ENCODE measurements at regions not wholly inside any gene's neighbourhood (a gene's known extent, or its start where the extent isn't known, plus 50 kb on each side); places are given as distances from the start of the nearest gene placed in this dataset.

DNA sequence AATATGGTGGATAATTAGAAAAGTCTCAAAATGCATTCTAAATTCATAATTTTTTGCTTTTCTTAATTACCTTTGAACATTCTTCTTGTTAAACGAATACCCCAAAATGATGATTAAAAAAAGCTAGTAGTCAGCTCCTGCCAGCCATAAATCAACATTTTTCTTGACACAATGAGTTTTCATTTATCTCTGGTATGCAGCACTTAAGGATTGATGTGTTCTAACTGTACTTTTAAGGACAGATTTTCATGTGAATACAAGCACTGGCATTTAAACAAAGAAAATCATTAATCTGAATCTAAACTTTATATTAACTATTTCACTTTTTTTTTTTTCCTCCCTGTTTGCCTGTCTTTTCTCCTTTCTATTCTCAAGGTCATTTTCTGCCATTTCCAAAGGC is 976.8 kb downstream of the TMEM182 start:
- no peak for TF ChIP-seq SP1 (IDR thresholded peaks at IDR 0.05; ENCODE audit: low read depth)
- TF ChIP-seq, protein P1, sequence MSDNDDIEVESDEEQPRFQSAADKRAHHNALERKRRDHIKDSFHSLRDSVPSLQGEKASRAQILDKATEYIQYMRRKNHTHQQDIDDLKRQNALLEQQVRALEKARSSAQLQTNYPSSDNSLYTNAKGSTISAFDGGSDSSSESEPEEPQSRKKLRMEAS (IDR thresholded peaks at IDR 0.05), result no peak
- no peak for TF ChIP-seq EGR1 (IDR thresholded peaks at IDR 0.05; ENCODE audit: low read depth)
- Histone ChIP-seq H3K4me2 (ENCODE audit: low read length) (no peak overlapping the region), H3K36me3 (ENCODE audit: control insufficient read depth in 1 of 2, insufficient read depth in 2 of 2, low read length in 2 of 2) (no peaks in the 10 kb centered on the region), H3K9me2 (ENCODE audit: insufficient read depth) (no peaks in the 10 kb centered on the region), H2AFZ (ENCODE audit: low read depth, low read length, poor library complexity, severe bottlenecking) (no peak overlapping the region), H4K20me1 (ENCODE audit: insufficient read depth) (no peaks in the 10 kb centered on the region), H3K4me3 (replicated peaks in 1 of 2; ENCODE audit: low read depth in 1 of 2, low read length in 2 of 2) (no peak overlapping the region), H3K27ac (ENCODE audit: low read depth, low read length) (no peak overlapping the region), H3K9me3 (ENCODE audit: control insufficient read depth in 1 of 2, insufficient read depth in 1 of 2, low read depth in 1 of 2, low read length in 2 of 2) (peaks cover 14 to 26% of the 10 kb centered on the region in 2 experiments; a peak in 2 of 4 replicates), H3K27me3 (ENCODE audit: insufficient read depth, low read length) (no peaks in the 10 kb centered on the region), H3K4me1 (ENCODE audit: control insufficient read depth in 1 of 2, insufficient read depth in 2 of 2, low read length in 2 of 2) (no peaks in the 10 kb centered on the region), H3K9ac (ENCODE audit: low read length) (no peak overlapping the region), H3K79me2 (ENCODE audit: insufficient read depth, low read length) (no peaks in the 10 kb centered on the region)
- no peak for DNase-seq (ENCODE audit: low read depth, low spot score)
- RAD21 ChIA-PET (ENCODE audit: low non-redundant PET in 1 of 2, low total read pairs in 2 of 2, uncharacterized antibody in 2 of 2, unreplicated experiment in 2 of 2), result no interaction called here
- BruUV-seq (replicated peaks), result no TSS peak
- CTCF ChIA-PET, result no interaction called here
- POLR2A ChIA-PET, result no interaction called here
- ATAC-seq, result no peak
- intact Hi-C loops (cut with micrococcal nuclease), result no loop called here

DNA sequence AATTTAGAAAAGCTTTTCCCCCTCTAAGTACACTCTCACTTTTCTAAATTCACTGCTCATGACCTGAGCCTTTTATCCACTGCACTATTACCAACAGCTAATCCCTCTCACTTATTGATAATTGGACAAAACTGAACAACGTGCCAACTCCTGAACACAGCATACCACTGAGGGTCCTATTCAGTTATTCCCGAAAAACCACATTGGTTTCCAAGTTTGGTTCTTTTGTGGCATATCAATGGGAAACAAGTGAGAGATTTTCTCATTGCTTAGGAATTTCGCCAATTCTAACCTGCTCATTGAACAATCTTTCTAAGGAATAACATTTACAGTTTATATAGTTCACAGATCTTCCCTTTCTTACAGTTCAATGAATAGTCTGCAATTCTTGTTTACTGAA is 977.4 kb downstream of the TMEM182 start:
- H3K4me2 ChIP-seq (ENCODE audit: low read length), result no peak overlapping the region
- H4K20me1 ChIP-seq (ENCODE audit: insufficient read depth), result no peaks in the 10 kb centered on the region
- ChIA-PET RAD21 (ENCODE audit: low non-redundant PET in 1 of 2, low total read pairs in 2 of 2, uncharacterized antibody in 2 of 2, unreplicated experiment in 2 of 2) (no interaction called here), CTCF (no interaction called here), POLR2A (no interaction called here)
- peaks cover 14 to 25% of the 10 kb centered on the region in 2 experiments; a peak in 2 of 4 replicates for H3K9me3 ChIP-seq (ENCODE audit: control insufficient read depth in 1 of 2, insufficient read depth in 1 of 2, low read depth in 1 of 2, low read length in 2 of 2)
- no peak overlapping the region for H3K27ac ChIP-seq (ENCODE audit: low read depth, low read length)
- no peaks in the 10 kb centered on the region for H3K9me2 ChIP-seq (ENCODE audit: insufficient read depth)
- H3K79me2 ChIP-seq (ENCODE audit: insufficient read depth, low read length), result no peaks in the 10 kb centered on the region
- TF ChIP-seq ELF1 (IDR thresholded peaks at IDR 0.05; ENCODE audit: borderline replicate concordance, low read depth) (no peak), FOSL1 (IDR thresholded peaks at IDR 0.05; ENCODE audit: low read depth) (no peak), EGR1 (IDR thresholded peaks at IDR 0.05; ENCODE audit: low read depth) (no peak), YY1 (IDR thresholded peaks at IDR 0.05; ENCODE audit: extremely low read depth, insufficient replicate concordance, low read depth, low read length) (no peak), EZH2phosphoT487 (IDR thresholded peaks at IDR 0.05; ENCODE audit: borderline replicate concordance) (no peak), EZH2 (IDR thresholded peaks at IDR 0.05) (no peak), POLR2AphosphoS5 (IDR thresholded peaks at IDR 0.05; ENCODE audit: low read depth, low read length) (no peak)
- TF ChIP-seq, protein P2, sequence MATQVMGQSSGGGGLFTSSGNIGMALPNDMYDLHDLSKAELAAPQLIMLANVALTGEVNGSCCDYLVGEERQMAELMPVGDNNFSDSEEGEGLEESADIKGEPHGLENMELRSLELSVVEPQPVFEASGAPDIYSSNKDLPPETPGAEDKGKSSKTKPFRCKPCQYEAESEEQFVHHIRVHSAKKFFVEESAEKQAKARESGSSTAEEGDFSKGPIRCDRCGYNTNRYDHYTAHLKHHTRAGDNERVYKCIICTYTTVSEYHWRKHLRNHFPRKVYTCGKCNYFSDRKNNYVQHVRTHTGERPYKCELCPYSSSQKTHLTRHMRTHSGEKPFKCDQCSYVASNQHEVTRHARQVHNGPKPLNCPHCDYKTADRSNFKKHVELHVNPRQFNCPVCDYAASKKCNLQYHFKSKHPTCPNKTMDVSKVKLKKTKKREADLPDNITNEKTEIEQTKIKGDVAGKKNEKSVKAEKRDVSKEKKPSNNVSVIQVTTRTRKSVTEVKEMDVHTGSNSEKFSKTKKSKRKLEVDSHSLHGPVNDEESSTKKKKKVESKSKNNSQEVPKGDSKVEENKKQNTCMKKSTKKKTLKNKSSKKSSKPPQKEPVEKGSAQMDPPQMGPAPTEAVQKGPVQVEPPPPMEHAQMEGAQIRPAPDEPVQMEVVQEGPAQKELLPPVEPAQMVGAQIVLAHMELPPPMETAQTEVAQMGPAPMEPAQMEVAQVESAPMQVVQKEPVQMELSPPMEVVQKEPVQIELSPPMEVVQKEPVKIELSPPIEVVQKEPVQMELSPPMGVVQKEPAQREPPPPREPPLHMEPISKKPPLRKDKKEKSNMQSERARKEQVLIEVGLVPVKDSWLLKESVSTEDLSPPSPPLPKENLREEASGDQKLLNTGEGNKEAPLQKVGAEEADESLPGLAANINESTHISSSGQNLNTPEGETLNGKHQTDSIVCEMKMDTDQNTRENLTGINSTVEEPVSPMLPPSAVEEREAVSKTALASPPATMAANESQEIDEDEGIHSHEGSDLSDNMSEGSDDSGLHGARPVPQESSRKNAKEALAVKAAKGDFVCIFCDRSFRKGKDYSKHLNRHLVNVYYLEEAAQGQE (IDR thresholded peaks at IDR 0.05; ENCODE audit: low read depth), result no peak
- TF ChIP-seq, protein P3, sequence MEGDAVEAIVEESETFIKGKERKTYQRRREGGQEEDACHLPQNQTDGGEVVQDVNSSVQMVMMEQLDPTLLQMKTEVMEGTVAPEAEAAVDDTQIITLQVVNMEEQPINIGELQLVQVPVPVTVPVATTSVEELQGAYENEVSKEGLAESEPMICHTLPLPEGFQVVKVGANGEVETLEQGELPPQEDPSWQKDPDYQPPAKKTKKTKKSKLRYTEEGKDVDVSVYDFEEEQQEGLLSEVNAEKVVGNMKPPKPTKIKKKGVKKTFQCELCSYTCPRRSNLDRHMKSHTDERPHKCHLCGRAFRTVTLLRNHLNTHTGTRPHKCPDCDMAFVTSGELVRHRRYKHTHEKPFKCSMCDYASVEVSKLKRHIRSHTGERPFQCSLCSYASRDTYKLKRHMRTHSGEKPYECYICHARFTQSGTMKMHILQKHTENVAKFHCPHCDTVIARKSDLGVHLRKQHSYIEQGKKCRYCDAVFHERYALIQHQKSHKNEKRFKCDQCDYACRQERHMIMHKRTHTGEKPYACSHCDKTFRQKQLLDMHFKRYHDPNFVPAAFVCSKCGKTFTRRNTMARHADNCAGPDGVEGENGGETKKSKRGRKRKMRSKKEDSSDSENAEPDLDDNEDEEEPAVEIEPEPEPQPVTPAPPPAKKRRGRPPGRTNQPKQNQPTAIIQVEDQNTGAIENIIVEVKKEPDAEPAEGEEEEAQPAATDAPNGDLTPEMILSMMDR (IDR thresholded peaks at IDR 0.05 in 2 of 3, conservative IDR thresholded peaks at IDR 0.05 in 1 of 3; ENCODE audit: borderline replicate concordance in 1 of 3, insufficient read depth in 1 of 3, low read depth in 2 of 3, low read length in 2 of 3), result no peak
- intact Hi-C loops (cut with micrococcal nuclease), result no loop called here
- H3K36me3 ChIP-seq (ENCODE audit: control insufficient read depth in 1 of 2, insufficient read depth in 2 of 2, low read length in 2 of 2), result no peaks in the 10 kb centered on the region
- ATAC-seq (no peak), DNase-seq (ENCODE audit: low read depth, low spot score) (no peak)
- no peak overlapping the region for H3K4me3 ChIP-seq (replicated peaks in 1 of 2; ENCODE audit: low read depth in 1 of 2, low read length in 2 of 2)
- H3K4me1 ChIP-seq (ENCODE audit: control insufficient read depth in 1 of 2, insufficient read depth in 2 of 2, low read length in 2 of 2), result no peaks in the 10 kb centered on the region
- BruUV-seq (replicated peaks), result no TSS peak
- no peaks in the 10 kb centered on the region for H3K27me3 ChIP-seq (ENCODE audit: insufficient read depth, low read length)
- H3K9ac ChIP-seq (ENCODE audit: low read length), result no peak overlapping the region
- H2AFZ ChIP-seq (ENCODE audit: low read depth, low read length, poor library complexity, severe bottlenecking), result no peak overlapping the region
